Body of pancreas (tissue), 4 donors: ENCODE measurements at regions not wholly inside any gene's neighbourhood (a gene's known extent, or its start where the extent isn't known, plus 50 kb on each side); places are given as distances from the start of the nearest gene placed in this dataset.

Experiments
- CTCF ChIP-seq, 7 experiments: fragments of 450-650 bp in 4 of 7; fragments of 200-600 bp in 3 of 7; sonication (generic) in 3 of 7; IDR thresholded peaks; one replicate each; pipeline ENCODE4 v1.5.1; 2016 to 2019; ENCODE audit warnings: antibody characterized with exemption in 7 of 7
- POLR2A ChIP-seq, 3 donors: fragments of 450-650 bp; IDR thresholded peaks; one replicate each; pipeline ENCODE4 v1.6.1; 2016; ENCODE audit warnings: antibody characterized with exemption in 3 of 3, mild to moderate bottlenecking in 2 of 3

GRCh38 chr4:14650127-14650526 lies 352.2 kb upstream of the CPEB2 start:
- TF ChIP-seq CTCF (IDR thresholded peaks at IDR 0.05) (no peak), POLR2A (IDR thresholded peaks at IDR 0.05) (no peak)
